ENCODE measurements at regions not wholly inside any gene's neighbourhood (a gene's known extent, or its start where the extent isn't known, plus 50 kb on each side); places are given as distances from the start of the nearest gene placed in this dataset.

DNA sequence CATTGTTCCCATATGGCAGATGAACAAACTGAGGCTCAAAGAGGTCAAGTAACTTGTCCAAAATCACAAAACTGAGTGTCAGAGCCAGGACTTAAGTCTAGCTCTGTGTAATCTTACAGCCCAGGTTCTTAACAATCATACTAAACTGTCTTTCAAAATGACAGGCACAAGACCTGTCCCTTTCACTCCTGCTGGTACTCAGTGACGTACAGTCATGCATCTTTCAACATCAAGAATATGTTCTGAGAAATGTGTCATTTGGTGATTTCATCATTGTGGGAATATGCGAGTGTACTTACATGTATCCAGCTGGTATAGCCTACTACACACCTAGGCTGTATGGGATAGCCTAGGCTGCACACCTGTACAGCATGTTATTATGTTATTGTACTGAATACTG lies 646.8 kb upstream of the WWC1 start:
- no peaks in the 10 kb centered on the region for H3K36me3 Mint-ChIP-seq (ENCODE audit: low read depth)
- H3K4me3 Mint-ChIP-seq, result no peak overlapping the region
- H3K4me1 Mint-ChIP-seq (ENCODE audit: low read depth), result no peaks in the 10 kb centered on the region
- no peak for DNase-seq (ENCODE audit: low spot score)
- no peaks in the 10 kb centered on the region for H3K9me3 Mint-ChIP-seq
- no peak overlapping the region for H3K27ac Mint-ChIP-seq
- H3K27me3 Mint-ChIP-seq (ENCODE audit: low read depth), result no peaks in the 10 kb centered on the region

DNA sequence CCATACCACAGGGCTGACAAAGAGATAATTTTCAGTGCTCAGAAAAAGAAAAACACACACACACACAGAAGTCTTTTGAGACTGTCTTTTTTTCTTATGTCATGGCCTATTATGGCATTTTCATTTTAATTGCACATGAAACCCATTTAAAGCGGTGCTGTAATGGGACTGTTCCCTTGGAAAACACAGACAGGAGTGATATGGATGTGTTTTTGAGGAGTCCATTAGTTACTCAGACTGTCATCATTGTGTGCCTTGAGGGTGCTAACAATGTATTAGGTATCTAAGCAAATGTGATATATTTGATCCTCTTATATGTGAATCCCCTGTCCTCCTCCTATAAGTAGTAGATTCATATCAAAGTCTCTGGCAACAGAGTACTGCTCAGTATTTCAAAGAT lies 642.0 kb upstream of the WWC1 start:
- H3K4me3 Mint-ChIP-seq, result no peak overlapping the region
- no peaks in the 10 kb centered on the region for H3K27me3 Mint-ChIP-seq (ENCODE audit: low read depth)
- H3K9me3 Mint-ChIP-seq, result no peaks in the 10 kb centered on the region
- no peak for DNase-seq (ENCODE audit: low spot score)
- H3K36me3 Mint-ChIP-seq (ENCODE audit: low read depth), result no peaks in the 10 kb centered on the region
- no peak overlapping the region for H3K27ac Mint-ChIP-seq
- H3K4me1 Mint-ChIP-seq (ENCODE audit: low read depth), result no peaks in the 10 kb centered on the region

DNA sequence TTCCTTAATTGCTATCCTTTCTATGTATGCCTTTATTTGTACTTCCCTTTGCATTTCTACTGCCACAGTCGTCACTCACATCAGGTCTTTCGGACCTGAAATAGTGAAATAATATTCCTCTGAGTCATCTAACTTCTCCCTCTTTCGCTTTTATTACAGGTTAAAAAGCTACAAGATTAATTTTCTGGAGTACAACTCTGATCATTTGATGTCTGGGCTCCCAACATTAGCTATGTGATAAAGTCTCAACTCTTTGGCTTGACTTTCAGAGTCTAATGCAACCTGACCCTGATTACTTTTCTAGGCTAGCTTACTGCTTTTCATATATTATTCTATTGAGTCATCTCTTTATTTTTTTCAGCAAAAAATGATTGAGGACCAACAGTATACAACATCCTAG lies 638.8 kb upstream of the WWC1 start:
- Mint-ChIP-seq H3K4me1 (ENCODE audit: low read depth) (no peaks in the 10 kb centered on the region), H3K27me3 (ENCODE audit: low read depth) (no peaks in the 10 kb centered on the region), H3K9me3 (no peaks in the 10 kb centered on the region), H3K36me3 (ENCODE audit: low read depth) (no peaks in the 10 kb centered on the region), H3K4me3 (no peak overlapping the region), H3K27ac (no peak overlapping the region)
- DNase-seq (ENCODE audit: low spot score), result no peak

DNA sequence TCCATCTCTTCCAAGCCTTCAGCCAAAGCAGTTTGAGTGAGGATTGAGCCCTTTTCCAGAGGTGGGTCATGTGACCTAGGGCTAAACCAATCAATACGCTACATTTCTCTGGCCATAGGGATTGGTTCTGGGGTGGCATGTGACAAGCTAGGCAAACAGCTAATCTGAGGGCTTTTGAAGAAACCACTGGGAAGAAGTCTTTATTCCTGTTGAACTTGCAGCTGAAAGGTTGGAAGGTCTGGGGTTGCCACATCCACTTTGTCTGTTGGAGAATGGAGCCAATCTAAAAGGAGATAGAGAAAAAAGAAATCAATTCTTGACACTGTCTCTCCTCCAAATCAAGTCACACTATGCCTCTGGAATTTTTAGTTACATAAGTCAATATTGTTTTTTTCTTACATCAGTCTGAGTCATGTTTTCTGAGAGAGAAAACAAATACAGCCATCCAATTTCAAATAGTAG lies 637.8 kb upstream of the WWC1 start:
- no peak overlapping the region for H3K27ac Mint-ChIP-seq
- no peaks in the 10 kb centered on the region for H3K27me3 Mint-ChIP-seq (ENCODE audit: low read depth)
- no peaks in the 10 kb centered on the region for H3K9me3 Mint-ChIP-seq
- no peak for DNase-seq (ENCODE audit: low spot score)
- H3K36me3 Mint-ChIP-seq (ENCODE audit: low read depth), result no peaks in the 10 kb centered on the region
- no peaks in the 10 kb centered on the region for H3K4me1 Mint-ChIP-seq (ENCODE audit: low read depth)
- H3K4me3 Mint-ChIP-seq, result no peak overlapping the region

DNA sequence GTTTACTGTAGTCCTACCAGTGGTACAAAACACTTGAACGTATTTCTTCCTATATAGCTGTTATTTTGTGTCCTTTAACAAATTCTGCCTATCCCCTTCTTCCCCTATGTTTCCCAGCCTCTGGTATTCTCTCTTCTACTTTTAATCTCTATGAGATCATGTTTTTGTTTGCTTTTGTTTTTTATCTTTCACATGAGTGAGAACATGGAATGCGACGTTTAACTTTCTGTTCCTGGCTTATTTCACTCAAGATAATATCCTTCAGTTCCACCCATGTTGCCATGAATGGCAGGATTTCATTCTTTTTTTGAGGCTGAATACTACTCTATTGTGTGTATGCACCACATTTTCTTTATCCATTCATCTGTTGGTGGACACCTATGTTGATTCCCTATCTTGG lies 634.4 kb upstream of the WWC1 start:
- no peak for DNase-seq (ENCODE audit: low spot score)
- H3K4me3 Mint-ChIP-seq, result no peak overlapping the region
- H3K9me3 Mint-ChIP-seq, result no peaks in the 10 kb centered on the region
- H3K36me3 Mint-ChIP-seq (ENCODE audit: low read depth), result no peaks in the 10 kb centered on the region
- H3K27ac Mint-ChIP-seq, result no peak overlapping the region
- H3K27me3 Mint-ChIP-seq (ENCODE audit: low read depth), result no peaks in the 10 kb centered on the region
- H3K4me1 Mint-ChIP-seq (ENCODE audit: low read depth), result no peaks in the 10 kb centered on the region

DNA sequence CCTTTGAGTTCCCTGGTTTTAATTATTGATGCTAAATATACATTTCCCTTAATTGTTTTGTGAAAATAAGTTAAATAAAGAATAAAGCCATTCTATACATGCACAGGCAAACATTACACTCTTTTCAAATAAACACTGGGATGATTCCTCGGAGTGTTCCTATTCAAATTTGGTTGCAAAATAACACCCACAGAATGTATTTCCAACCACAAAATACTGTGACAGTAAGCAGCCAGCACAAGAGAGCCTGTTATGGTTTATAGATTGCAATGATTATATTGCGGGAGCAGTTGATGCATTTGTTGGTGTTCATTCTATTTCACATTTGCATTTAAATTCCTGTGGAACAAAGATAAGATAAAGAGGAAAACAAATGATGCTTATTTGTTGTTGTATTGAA lies 632.6 kb upstream of the WWC1 start:
- H3K27me3 Mint-ChIP-seq (ENCODE audit: low read depth), result no peaks in the 10 kb centered on the region
- H3K9me3 Mint-ChIP-seq, result no peaks in the 10 kb centered on the region
- no peaks in the 10 kb centered on the region for H3K36me3 Mint-ChIP-seq (ENCODE audit: low read depth)
- H3K4me1 Mint-ChIP-seq (ENCODE audit: low read depth), result no peaks in the 10 kb centered on the region
- no peak overlapping the region for H3K4me3 Mint-ChIP-seq
- DNase-seq (ENCODE audit: low spot score), result no peak
- no peak overlapping the region for H3K27ac Mint-ChIP-seq

DNA sequence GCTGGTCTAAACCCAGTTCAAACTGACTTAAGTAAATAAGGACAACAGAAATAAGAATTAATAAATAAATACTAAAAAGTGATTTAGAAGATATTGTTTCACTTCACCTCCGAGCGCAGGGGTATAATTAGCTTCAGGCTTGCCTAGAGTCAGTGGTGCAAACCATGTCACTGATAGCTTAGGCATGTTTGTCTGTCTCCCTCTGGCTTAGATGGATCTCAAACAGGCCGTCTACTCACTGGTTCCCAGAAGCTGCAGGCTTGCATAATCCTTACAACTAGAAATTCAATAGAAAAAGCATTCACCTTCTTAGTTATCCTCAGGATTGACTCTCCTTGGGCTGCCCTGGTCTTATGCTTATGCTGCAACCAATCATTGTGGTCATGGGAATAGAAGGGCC lies 629.8 kb upstream of the WWC1 start:
- no peak overlapping the region for H3K27ac Mint-ChIP-seq
- DNase-seq (ENCODE audit: low spot score), result no peak
- H3K4me3 Mint-ChIP-seq, result no peak overlapping the region
- H3K27me3 Mint-ChIP-seq (ENCODE audit: low read depth), result no peaks in the 10 kb centered on the region
- H3K36me3 Mint-ChIP-seq (ENCODE audit: low read depth), result no peaks in the 10 kb centered on the region
- no peaks in the 10 kb centered on the region for H3K4me1 Mint-ChIP-seq (ENCODE audit: low read depth)
- H3K9me3 Mint-ChIP-seq, result no peaks in the 10 kb centered on the region

DNA sequence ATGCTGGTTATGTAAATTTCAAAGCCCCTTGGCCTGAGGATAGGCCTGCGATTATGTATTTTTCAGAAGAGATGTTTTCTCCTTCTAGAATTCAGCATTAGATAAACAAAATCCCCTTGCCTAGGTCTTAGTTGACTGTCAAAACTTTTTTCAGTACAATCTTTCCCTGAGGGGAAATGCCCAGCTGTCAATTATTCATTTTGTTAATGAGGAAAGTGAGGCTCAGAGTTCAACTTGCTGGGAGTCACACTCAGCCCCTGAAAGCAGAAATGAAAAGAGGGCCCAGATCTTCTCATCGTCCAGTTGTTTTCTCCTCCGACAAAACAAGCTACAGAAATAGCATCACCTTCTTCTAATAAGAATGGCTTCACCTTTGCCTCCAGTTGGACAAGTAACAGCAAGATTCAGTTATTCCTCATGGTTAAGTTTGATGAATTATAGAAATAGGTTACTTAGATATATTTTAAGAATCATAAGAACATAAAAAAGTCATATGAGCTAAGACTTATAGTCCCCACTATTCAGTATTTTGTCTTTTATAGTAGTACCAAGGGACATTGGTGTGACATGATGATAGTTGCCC lies 627.1 kb upstream of the WWC1 start:
- Mint-ChIP-seq H3K27me3 (ENCODE audit: low read depth) (no peaks in the 10 kb centered on the region), H3K9me3 (no peaks in the 10 kb centered on the region), H3K4me3 (no peak overlapping the region), H3K36me3 (ENCODE audit: low read depth) (no peaks in the 10 kb centered on the region), H3K4me1 (ENCODE audit: low read depth) (no peaks in the 10 kb centered on the region), H3K27ac (no peak overlapping the region)
- no peak for DNase-seq (ENCODE audit: low spot score)

DNA sequence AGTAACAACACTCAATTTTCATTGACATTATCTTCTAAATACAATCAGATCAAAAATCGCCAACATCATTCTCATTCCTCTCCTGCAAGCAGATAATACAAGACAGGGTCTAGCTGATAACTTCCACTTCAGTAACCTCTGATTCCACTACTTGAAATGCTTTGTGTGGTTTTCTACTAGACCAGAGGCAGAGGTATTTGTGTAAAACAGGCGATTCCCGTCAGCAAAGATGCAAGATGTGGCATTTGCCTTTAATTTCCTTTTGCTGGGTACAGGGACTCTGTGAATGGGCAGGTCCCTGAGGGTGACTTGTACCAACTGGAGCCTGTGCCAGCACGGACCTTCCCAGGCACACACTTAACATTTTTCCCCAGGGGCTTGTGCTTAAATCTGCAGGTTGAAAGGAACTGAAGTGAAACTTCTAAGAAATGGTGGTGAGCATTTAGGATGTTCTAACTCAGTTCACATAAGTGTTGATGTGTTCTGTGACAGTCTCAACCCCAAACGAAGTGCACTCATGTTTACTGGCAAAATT lies 625.5 kb upstream of the WWC1 start:
- Mint-ChIP-seq H3K9me3 (no peaks in the 10 kb centered on the region), H3K27ac (no peak overlapping the region), H3K27me3 (ENCODE audit: low read depth) (no peaks in the 10 kb centered on the region), H3K4me3 (no peak overlapping the region), H3K36me3 (ENCODE audit: low read depth) (no peaks in the 10 kb centered on the region), H3K4me1 (ENCODE audit: low read depth) (no peaks in the 10 kb centered on the region)
- no peak for DNase-seq (ENCODE audit: low spot score)

DNA sequence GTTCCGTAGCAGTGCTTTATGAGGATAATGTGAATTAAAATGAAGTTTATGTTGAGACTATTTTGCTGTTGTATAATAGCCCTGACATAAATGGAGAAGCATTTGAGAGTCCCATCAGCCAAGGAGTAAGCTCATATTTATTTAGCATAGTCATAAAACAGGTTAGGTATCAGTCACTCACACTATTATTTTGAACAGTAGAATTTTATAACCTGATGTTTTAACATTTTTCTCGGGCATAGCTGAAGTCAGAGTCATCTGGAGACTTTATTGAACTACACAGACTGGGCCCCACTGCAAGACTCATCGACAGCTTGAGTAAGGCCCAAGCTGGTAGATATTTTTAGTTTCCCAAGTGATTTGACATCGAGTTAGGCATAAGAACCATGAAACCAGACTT lies 620.3 kb upstream of the WWC1 start:
- no peaks in the 10 kb centered on the region for H3K4me1 Mint-ChIP-seq (ENCODE audit: low read depth)
- no peak overlapping the region for H3K4me3 Mint-ChIP-seq
- H3K36me3 Mint-ChIP-seq (ENCODE audit: low read depth), result no peaks in the 10 kb centered on the region
- no peaks in the 10 kb centered on the region for H3K9me3 Mint-ChIP-seq
- no peaks in the 10 kb centered on the region for H3K27me3 Mint-ChIP-seq (ENCODE audit: low read depth)
- DNase-seq (ENCODE audit: low spot score), result no peak
- no peak overlapping the region for H3K27ac Mint-ChIP-seq

DNA sequence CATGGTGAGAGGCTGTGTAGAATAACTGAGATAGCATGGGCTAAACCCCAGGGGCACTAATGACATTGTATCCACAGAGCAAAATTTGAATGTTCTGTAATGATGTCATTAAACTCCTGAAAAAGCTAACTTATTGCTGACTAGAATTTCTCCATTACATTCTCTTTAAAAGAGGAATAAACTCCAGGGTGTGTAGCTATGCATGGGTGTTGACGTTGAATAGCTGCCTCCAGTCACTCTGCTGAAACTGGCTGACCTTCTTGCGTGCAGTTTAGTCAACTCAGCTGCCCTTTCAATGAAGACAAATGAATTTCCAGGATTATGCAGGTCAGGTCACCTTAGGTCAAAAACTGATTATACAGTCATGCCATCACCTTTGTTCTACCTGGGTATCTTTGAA lies 617.5 kb upstream of the WWC1 start:
- Mint-ChIP-seq H3K4me3 (no peak overlapping the region), H3K27ac (no peak overlapping the region), H3K4me1 (ENCODE audit: low read depth) (no peaks in the 10 kb centered on the region), H3K27me3 (ENCODE audit: low read depth) (no peaks in the 10 kb centered on the region), H3K36me3 (ENCODE audit: low read depth) (no peaks in the 10 kb centered on the region), H3K9me3 (no peaks in the 10 kb centered on the region)
- DNase-seq (ENCODE audit: low spot score), result no peak

DNA sequence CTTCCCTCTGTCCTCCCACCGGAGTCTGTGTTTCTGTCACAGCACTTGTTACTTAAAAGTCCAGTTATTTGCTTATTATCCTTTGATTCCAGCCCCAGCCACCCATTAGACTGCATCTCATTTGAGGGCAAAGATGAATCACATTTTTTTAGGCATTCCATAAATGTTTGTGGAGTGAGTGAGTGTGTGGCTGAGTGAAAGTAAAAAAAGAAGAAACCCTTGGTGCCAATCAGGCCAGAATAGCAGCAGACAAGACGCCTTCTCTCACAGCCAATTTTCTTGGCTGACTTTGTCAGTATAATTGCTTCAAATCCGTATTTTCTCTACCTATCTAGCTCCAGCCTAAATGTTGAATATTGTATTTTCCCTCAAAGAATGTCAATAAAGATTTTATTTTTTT lies 613.0 kb upstream of the WWC1 start:
- H3K4me1 Mint-ChIP-seq (ENCODE audit: low read depth), result no peaks in the 10 kb centered on the region
- peaks cover 3% of the 10 kb centered on the region for H3K9me3 Mint-ChIP-seq
- H3K4me3 Mint-ChIP-seq, result no peak overlapping the region
- no peak for DNase-seq (ENCODE audit: low spot score)
- no peaks in the 10 kb centered on the region for H3K36me3 Mint-ChIP-seq (ENCODE audit: low read depth)
- H3K27ac Mint-ChIP-seq, result no peak overlapping the region
- H3K27me3 Mint-ChIP-seq (ENCODE audit: low read depth), result no peaks in the 10 kb centered on the region

DNA sequence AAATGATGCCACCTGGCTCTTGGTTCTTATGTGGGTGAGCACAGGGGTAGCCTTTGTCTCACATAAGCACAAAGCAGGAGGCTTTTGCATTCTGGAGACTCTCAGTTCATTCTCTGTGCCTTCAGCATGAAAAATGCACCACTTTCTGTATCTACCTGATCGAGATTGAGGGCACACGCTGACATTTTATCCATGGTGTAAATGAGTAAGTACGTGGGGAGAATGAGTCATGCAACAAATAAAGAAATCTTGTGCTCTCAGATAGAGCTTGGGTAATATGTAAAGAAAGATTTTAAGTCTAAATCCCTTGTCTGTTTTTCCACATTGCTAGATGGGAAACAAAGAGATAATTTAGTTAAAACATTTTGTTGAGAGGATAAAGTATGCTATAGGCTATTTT lies 607.2 kb upstream of the WWC1 start:
- no peaks in the 10 kb centered on the region for H3K4me1 Mint-ChIP-seq (ENCODE audit: low read depth)
- DNase-seq (ENCODE audit: low spot score), result no peak
- H3K27me3 Mint-ChIP-seq (ENCODE audit: low read depth), result no peaks in the 10 kb centered on the region
- no peak overlapping the region for H3K4me3 Mint-ChIP-seq
- peaks cover 4% of the 10 kb centered on the region for H3K9me3 Mint-ChIP-seq
- no peaks in the 10 kb centered on the region for H3K36me3 Mint-ChIP-seq (ENCODE audit: low read depth)
- H3K27ac Mint-ChIP-seq, result no peak overlapping the region

DNA sequence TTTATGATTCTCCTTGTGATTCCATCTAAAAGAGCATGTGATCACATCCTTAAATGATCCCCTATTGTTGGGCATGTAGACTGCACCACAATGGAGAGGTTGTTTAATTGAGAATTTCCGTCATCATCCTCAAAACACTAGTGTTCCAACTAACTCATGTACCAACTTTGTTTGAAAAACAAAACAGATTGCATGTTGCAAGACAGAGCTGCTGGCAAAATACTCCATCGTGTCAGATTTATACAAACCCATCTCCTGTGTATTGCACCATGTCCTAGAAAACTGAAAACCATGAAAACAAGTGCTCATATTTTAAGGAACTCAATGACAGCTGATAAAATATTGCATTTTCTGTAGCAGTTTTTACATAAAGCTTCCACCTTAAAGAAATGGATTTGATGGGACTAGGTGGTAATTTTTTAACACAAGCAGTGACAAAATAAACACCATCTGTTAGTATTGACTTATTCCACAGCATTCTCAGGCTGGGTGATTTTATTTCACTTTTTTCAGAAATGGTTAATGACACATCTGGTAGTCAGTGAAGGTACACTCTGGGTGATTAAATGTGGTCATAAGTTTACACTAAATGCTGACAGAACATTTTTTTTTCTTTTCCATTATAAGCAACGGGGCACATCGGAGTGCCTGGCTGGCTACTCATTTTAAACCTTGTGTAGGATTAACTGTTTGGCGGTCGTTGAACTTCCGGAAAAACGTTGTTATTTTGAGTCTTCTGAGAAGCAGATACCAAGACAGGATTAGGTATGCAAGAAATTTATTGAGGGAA lies 602.9 kb upstream of the WWC1 start:
- DNase-seq (ENCODE audit: low spot score), result no peak
- H3K9me3 Mint-ChIP-seq, result peaks cover under 1% of the 10 kb centered on the region
- H3K27me3 Mint-ChIP-seq (ENCODE audit: low read depth), result no peaks in the 10 kb centered on the region

More for the DNA sequence above, 602.9 kb upstream of the WWC1 start:
- H3K4me1 Mint-ChIP-seq (ENCODE audit: low read depth), result no peaks in the 10 kb centered on the region
- H3K4me3 Mint-ChIP-seq, result no peak overlapping the region
- H3K36me3 Mint-ChIP-seq (ENCODE audit: low read depth), result no peaks in the 10 kb centered on the region
- no peak overlapping the region for H3K27ac Mint-ChIP-seq
